ENCODE measurements at regions not wholly inside any gene's neighbourhood (a gene's known extent, or its start where the extent isn't known, plus 50 kb on each side); places are given as distances from the start of the nearest gene placed in this dataset.

DNA sequence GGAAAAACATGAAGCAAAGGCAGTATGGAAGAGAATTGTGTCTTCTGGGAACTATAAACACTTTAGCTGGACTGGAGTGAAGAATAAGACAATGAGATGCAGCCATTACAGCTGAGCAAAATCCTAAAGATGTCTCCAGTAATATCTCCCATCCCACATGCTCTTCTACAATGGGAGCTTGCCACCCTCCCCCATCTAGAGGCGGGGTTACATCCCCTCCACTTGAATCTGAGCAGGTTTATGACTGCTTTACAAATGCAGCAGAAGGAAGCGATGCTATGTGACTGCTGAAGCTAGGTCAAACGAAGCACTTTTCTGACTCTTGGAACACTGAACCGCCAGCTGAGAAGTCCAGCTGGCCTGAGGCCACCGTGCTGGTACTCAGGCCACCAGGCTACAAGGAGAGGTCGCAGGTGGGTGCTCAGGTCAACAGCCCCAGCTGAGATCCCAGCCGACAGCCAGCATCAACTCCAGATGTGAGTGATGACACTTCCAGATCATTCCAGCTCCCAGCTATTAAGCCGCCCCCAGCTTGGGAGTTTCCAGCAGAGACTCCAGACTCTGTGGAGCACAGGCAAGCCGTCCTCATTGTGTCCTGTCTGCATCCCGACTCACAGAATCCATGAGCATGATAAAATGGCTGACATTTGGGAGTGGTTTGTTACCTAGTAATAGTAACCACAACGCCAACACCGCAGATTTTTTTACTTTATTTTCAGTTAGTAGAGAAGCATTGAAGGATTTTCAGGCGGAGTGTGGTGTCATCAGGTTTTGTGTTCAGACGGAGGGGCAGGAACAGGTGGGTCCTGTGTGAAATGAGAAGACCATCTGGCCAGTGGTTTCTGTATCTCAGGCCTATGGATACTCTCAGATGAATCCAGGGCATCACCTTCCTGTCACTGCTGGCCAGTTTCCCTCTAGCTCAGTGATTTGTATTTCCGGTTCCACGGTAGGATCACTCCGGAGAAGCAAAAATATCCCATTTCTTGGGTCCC is 89.3 kb downstream of the NPY start:
- TF ChIP-seq, protein P1, sequence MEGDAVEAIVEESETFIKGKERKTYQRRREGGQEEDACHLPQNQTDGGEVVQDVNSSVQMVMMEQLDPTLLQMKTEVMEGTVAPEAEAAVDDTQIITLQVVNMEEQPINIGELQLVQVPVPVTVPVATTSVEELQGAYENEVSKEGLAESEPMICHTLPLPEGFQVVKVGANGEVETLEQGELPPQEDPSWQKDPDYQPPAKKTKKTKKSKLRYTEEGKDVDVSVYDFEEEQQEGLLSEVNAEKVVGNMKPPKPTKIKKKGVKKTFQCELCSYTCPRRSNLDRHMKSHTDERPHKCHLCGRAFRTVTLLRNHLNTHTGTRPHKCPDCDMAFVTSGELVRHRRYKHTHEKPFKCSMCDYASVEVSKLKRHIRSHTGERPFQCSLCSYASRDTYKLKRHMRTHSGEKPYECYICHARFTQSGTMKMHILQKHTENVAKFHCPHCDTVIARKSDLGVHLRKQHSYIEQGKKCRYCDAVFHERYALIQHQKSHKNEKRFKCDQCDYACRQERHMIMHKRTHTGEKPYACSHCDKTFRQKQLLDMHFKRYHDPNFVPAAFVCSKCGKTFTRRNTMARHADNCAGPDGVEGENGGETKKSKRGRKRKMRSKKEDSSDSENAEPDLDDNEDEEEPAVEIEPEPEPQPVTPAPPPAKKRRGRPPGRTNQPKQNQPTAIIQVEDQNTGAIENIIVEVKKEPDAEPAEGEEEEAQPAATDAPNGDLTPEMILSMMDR (IDR thresholded peaks at IDR 0.05) = no peak
- TF ChIP-seq POLR2A (IDR thresholded peaks at IDR 0.05) = no peak
